Nephron progenitor cell (in vitro differentiated cells): ENCODE measurements at regions not wholly inside any gene's neighbourhood (a gene's known extent, or its start where the extent isn't known, plus 50 kb on each side); places are given as distances from the start of the nearest gene placed in this dataset.

Experiments used
- DNase-seq: peaks from one replicate; pipeline ENCODE4 v3.0.0; 2021
- H3K27ac Mint-ChIP-seq: 2 replicates; pipeline ENCODE4 v1.8.0; 2021; ENCODE audit warnings: mild to moderate bottlenecking, moderate library complexity, mixed read lengths
- H3K27me3 Mint-ChIP-seq: 2 replicates; pipeline ENCODE4 v1.8.0; 2021; ENCODE audit warnings: mild to moderate bottlenecking, low read depth, mixed read lengths; ENCODE audit not compliant: poor library complexity
- H3K36me3 Mint-ChIP-seq: 2 replicates; pipeline ENCODE4 v1.8.0; 2021; ENCODE audit warnings: low read depth, mixed read lengths
- H3K4me1 Mint-ChIP-seq: 2 replicates; pipeline ENCODE4 v1.8.0; 2021; ENCODE audit warnings: mixed read lengths
- H3K4me3 Mint-ChIP-seq: 2 replicates; pipeline ENCODE4 v1.8.0; 2021; ENCODE audit warnings: mild to moderate bottlenecking, moderate library complexity, mixed read lengths
- H3K9me3 Mint-ChIP-seq: 2 replicates; pipeline ENCODE4 v1.8.0; 2021; ENCODE audit warnings: mild to moderate bottlenecking, moderate library complexity, mixed read lengths
- CTCF ChIP-seq: fragments of 200-600 bp; sonication (generic); IDR thresholded peaks from 2 replicates; pipeline ENCODE4 v1.5.0; 2021; ENCODE audit warnings: antibody characterized with exemption

DNA sequence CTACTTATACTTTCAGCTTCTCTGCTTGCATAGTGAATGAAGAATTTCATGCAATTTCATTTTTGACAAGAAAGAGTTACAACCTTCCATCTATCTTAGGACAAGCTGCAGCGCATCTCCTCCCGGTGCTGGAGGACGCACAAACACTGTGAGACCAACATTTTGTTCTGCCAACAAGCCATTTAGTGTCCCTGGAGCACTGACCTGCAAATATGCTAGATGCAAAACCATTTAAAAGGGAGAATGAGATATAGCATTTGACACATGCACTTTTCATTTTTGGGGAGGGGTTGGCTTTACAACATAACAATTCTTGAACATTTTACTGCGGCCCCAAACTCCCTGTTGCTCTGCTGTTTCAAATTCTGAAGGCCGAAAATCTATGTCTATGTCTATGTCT is 127.2 kb upstream of the SLC30A5 start:
- TF ChIP-seq CTCF: no peak

GRCh38 chr5:68968429-68968828 is 125.4 kb upstream of the SLC30A5 start:
- DNase-seq: no peak
- H3K27me3 Mint-ChIP-seq: peaks cover 4% of the 10 kb centered on the region
- H3K27ac Mint-ChIP-seq: no peak overlapping the region
- H3K4me3 Mint-ChIP-seq: no peak overlapping the region
- no peak for TF ChIP-seq CTCF
- H3K36me3 Mint-ChIP-seq: no peaks in the 10 kb centered on the region
- no peaks in the 10 kb centered on the region for H3K4me1 Mint-ChIP-seq
- no peaks in the 10 kb centered on the region for H3K9me3 Mint-ChIP-seq

More for the DNA sequence above, 127.2 kb upstream of the SLC30A5 start:
- no peaks in the 10 kb centered on the region for H3K9me3 Mint-ChIP-seq
- peaks cover 4% of the 10 kb centered on the region for H3K27me3 Mint-ChIP-seq
- no peak for DNase-seq
- no peak overlapping the region for H3K4me3 Mint-ChIP-seq
- H3K27ac Mint-ChIP-seq: no peak overlapping the region
- H3K4me1 Mint-ChIP-seq: peaks cover 6% of the 10 kb centered on the region
- H3K36me3 Mint-ChIP-seq: no peaks in the 10 kb centered on the region

DNA sequence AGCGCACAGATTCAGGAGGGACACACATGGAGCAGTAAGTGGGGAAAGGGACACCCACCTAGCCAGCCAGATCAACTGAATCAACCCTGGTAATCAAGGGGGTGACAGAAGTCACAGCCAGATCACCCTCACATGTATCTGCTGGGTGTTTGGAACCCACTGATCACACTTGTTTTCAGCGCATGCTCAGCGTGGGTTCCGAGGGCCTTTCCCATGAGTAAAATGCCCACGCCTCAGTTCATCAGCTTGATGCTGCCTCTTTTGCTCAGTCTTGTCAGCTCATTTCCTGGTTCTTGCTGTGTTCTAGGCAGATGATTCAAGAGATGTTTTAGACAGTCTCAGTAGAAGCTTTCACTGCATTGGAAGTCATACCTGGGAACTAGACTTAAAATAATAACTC is 123.2 kb upstream of the SLC30A5 start:
- peaks cover 3% of the 10 kb centered on the region for H3K9me3 Mint-ChIP-seq
- no peaks in the 10 kb centered on the region for H3K4me1 Mint-ChIP-seq
- H3K36me3 Mint-ChIP-seq: no peaks in the 10 kb centered on the region
- TF ChIP-seq CTCF: no peak
- H3K4me3 Mint-ChIP-seq: no peak overlapping the region
- no peak overlapping the region for H3K27ac Mint-ChIP-seq
- H3K27me3 Mint-ChIP-seq: peaks cover 4% of the 10 kb centered on the region
- DNase-seq: no peak

DNA sequence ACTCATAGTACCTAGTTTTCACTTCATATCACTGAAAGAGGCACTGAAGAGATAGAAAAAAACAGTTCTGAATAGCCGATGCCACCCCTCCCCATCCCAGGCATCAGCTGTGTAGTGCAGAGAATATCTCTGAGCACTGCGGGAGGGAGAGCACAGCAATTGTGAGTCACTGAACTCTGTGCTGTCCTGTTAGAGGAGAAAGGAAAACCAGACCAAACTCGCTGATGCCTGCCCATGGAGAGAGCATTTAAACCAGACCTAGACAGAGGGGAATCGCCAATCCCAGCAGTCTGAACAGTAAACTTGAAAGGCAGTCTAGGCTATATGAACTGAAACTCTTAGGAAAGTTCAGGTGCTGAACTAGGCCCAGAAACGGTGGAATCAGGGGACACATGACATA is 120.1 kb upstream of the SLC30A5 start:
- DNase-seq: no peak
- peaks cover 4% of the 10 kb centered on the region for H3K27me3 Mint-ChIP-seq
- H3K36me3 Mint-ChIP-seq: peaks cover 5% of the 10 kb centered on the region
- H3K9me3 Mint-ChIP-seq: peaks cover 27% of the 10 kb centered on the region
- no peak overlapping the region for H3K27ac Mint-ChIP-seq
- no peaks in the 10 kb centered on the region for H3K4me1 Mint-ChIP-seq
- no peak for TF ChIP-seq CTCF
- H3K4me3 Mint-ChIP-seq: no peak overlapping the region

GRCh38 chr5:68983043-68983442 is 110.8 kb upstream of the SLC30A5 start:
- no peak for DNase-seq
- Mint-ChIP-seq H3K27ac (no peak overlapping the region), H3K4me1 (no peaks in the 10 kb centered on the region), H3K36me3 (no peaks in the 10 kb centered on the region), H3K4me3 (no peak overlapping the region), H3K9me3 (peaks cover 30% of the 10 kb centered on the region), H3K27me3 (peaks cover 7% of the 10 kb centered on the region)
- no peak for TF ChIP-seq CTCF

DNA sequence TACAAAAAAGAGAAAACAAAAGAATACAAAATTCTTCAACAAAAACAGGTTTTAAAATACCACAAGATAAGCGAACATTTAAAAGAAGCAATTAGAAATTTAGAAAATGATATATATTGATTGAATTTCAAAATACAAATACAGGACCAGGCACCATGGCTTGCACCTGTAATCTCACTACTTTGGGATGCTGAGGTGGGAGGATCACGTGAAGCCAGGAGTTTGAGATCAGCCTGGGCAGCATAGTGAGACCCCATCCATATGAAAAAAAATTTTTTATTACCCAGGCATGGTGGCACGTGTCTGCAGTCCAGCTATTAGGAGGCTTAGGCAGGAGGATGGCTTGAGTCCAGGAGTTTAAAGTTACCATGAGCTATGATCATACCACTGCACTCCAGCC is 109.9 kb upstream of the SLC30A5 start:
- DNase-seq: no peak
- Mint-ChIP-seq H3K27me3 (peaks cover 7% of the 10 kb centered on the region), H3K27ac (no peak overlapping the region), H3K4me1 (no peaks in the 10 kb centered on the region), H3K9me3 (peaks cover 24% of the 10 kb centered on the region), H3K36me3 (no peaks in the 10 kb centered on the region), H3K4me3 (no peak overlapping the region)
- no peak for TF ChIP-seq CTCF
